NCI-H1436 treated with DMSO at 0.1 percent for 48 hours (cell line): ENCODE measurements at regions not wholly inside any gene's neighbourhood (a gene's known extent, or its start where the extent isn't known, plus 50 kb on each side); places are given as distances from the start of the nearest gene placed in this dataset.

Experiments used
- DNase-seq: peaks from one replicate; lab custom pipeline; 2025; lab: John Stamatoyannopoulos, UW

DNA sequence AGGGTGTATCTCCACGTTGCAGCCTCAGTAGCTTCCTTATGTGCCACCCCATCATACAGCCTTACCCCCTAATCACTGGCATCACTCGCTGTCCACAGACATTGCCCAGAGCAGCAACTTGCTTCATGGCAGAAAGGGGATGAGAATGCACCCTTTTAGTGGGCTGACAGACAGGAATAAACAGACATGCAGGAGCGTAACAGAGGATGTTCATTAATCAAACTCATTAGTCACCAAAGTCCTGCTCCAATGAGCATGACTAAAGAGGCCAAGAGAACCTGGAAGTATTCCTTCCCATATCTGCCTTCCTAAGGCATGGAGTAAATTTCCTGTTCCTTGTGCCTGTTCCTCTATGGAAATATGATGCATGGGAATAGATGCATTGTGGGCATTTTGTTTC, 197.0 kb downstream of the PHLDA1 start:
- no peak for DNase-seq

- DNase-seq: no peak
Measured at GRCh38 chr12:75833268-75833667, 198.3 kb downstream of the PHLDA1 start.

DNA sequence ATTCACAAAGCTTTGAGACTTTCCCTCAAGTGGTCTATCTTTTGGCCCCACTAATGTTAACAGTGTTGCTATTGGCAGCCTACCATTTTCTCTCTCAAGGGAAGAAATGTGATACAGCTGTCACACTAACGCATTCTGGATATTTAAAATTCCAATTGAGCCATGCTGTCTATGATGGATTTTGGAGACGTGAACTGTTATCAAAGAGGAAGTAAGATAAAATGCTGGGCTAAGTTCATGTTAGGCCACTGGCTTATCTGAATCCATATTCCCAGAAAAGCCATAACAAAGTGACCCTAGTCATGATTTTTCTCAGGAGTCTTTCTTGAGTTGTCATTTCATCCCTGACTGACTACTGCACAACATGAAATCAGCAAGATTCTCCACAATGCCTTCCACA, 200.2 kb downstream of the PHLDA1 start:
- DNase-seq: no peak

DNA sequence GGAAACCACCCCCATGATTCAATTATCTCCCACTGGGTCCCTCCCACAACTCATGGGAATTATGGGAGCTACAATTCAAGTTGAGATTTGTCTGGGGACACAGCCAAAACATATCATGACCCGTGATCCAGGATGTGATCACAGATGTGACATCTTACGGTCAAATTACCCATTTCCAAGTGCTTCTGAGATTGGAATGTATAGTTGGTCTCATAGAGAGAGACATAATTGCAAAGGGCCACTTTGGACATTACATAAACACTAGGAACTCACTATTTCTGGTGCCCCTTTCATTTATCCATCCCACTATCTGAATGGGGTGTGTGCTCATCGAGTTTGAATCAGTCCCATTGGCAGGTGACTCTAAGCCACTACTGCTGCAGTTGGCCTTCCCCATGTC, 204.5 kb downstream of the PHLDA1 start:
- no peak for DNase-seq

DNA sequence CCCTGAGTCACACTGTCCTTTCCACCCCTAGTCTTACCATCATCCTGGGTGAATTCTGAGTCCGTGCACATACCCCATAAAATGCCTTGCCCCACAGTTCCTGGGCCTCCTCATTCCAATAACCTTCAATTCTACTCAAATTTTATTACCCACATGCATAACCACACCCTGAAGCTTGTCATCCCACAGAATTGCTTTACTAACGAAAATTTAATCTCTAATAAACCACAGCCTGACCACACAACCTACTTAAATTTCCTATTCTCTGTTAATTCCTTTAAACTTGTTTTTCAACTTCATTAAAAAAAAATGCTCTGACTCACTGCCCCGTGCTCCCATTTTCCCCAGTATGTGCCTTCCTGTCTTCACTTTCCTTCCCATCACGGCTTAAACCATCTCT, 205.9 kb downstream of the PHLDA1 start:
- DNase-seq: no peak

- DNase-seq: no peak
Measured at GRCh38 chr12:75823475-75823874, 208.1 kb downstream of the PHLDA1 start.

GRCh38 chr12:75822416-75822815, 209.2 kb downstream of the PHLDA1 start:
- DNase-seq: no peak

DNA sequence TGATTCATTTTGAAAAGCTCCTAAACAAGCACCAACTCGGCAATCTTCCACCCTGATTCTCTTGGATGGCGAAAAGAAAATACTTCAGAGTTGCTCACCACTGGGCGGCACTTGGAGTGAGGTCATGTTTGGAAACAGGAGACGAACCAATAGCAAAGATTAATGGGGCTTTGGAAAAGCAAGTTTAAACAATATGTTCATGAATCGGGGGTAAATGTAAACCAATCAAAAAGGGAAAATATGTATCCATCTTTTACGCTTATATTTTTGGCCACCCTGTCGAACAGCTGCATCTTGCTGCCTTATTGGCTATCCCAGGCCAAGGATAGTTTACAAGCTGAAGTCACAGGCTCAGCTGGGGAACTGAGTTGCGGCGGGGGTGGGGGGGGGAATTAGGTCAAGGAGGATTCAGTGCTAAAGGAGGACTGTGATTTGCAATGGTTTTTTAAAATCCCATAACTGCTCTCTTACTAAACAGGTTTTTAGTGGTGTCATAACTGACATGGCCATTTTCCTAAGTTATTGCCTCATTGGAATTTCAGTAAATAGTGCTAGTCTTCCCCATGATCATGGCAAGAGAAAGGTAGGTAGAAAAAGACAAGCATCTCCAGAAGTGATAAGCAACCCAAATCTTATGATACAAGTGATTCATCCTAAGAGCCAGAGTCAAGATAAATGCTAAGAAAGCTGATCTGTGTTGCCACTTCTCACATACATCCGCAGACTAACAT, 210.6 kb downstream of the PHLDA1 start:
- no peak for DNase-seq

- no peak for DNase-seq
Measured at GRCh38 chr12:75820071-75820470, 211.5 kb downstream of the PHLDA1 start.

DNA sequence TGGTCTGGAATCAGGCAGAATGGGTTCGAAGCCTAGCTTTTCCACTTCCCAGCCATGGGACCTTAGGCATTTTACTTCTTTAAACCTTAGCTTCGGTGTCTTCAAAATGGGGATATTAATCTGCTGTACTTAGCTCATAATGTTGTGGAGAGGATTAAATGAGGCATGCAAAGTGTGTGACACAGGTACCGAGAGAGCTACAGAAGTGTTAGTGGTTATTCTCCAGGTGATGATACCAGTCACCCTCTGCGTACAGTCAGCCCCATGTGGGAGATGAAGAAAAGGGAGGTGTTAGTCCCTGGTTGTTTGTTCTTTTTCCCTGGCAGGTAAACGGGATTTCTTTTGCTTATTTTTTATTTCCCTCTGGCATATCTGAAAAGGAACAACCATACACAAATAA, 212.1 kb downstream of the PHLDA1 start:
- DNase-seq: no peak

DNA sequence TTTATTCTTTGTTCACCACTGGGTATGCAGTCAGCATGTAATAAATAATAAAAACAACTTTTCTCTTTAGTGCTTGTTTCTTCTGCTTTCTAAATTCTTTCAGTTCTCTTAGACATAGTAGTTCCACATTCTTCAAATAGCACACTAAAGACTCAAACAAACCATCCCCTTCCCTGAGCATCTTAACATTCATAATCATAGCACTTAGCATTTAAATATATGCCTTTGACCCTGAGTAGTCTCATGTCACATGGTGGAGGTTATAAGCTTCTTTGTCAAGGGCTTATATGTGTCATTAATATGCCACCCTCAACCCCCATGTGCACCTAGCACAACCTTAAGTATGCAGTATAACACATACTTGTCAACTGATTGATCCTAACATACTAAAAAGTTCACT, 212.7 kb downstream of the PHLDA1 start:
- DNase-seq: no peak

DNA sequence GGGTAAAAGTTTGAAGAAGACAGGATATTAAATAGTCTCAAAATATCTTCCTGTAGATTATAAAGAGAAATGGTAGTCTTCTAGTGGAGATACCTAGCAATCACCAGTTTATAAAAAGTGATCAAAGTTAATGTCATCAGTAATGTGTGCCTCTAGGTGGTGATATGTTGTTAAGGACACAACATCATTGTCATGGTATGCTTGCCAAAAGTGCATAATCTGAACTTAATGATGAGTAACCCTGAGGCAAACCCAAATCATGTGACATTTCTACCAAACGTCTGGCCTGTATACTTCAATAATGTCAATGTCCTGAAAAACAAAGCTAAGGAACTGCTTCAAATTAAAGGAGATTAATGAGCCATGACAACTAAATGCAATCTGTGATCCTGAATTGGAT, 214.7 kb downstream of the PHLDA1 start:
- DNase-seq: no peak

DNA sequence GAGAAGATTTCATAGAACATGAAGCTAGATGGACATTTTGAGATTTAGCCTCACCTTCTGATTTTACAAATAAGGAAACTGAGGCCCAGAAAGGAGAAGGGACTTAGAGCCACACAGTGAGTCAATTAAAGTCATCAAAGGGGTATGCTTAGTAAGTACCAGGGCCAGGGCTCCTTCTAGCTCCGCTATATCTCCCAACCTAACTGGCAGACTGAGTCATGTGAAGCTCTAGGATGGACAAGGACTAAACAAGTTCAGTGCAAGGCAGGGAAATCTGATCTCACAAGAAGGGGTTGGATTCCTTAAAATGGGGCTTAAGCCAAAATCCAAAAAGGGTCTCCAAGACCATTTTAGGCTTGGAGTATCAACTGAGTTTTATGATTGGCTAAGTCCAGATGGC, 215.8 kb downstream of the PHLDA1 start:
- DNase-seq: no peak

GRCh38 chr12:75814851-75815754, 216.5 kb downstream of the PHLDA1 start:
- no peak for DNase-seq

DNA sequence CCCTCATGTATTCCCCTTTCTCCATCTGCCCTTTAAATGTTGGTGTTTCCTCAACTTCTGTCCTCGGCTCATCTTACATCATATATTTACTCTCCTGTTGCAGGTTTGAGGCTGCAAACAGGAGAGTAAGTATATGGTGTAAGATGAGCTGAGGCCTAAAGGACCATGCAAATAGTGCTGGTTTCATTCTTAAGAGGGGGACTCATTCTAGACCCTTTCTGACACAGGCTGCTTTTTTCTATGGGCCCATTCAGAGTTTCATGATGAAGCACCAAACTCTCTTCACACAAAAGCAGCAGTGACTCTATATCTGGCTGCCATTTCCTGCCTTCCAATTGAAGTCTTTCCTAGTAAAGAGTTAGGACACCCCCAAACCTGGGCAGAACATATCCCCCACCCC, 218.5 kb downstream of the PHLDA1 start:
- DNase-seq: no peak

DNA sequence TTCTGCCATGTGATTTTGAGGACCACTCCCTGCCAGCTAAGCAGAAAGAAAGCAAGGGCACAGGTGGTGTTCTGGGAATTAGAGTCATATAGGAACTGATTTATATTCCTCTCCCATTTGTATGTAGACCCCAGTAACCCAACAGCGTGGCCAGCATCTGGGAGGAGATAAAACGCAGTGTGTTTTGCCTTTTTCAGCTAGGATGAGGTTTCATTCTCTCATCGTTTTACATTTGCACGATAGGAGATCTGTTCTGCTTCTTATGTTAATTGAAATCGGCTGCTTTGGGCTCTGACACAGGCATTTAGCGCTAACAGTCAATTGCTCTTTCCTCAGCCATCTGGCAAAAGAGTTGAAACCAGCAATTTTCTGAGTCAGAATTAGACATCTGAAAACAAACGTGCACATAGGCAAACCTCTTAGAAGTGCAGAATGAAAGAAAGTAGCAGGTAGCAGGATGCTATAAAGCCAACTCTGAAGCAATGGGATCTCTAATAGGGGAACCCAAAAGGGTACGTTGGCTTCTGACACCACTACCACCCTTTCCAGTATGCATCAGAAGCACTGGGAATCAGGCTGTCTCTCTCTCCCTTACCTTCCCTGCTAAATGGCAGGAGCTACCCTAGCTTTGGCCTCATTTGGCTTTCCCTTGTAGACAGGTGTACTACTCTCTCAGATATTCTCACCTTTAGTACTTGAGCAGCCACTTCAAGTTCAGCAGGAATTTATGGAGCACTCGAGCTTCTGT, 219.1 kb downstream of the PHLDA1 start:
- DNase-seq: no peak

DNA sequence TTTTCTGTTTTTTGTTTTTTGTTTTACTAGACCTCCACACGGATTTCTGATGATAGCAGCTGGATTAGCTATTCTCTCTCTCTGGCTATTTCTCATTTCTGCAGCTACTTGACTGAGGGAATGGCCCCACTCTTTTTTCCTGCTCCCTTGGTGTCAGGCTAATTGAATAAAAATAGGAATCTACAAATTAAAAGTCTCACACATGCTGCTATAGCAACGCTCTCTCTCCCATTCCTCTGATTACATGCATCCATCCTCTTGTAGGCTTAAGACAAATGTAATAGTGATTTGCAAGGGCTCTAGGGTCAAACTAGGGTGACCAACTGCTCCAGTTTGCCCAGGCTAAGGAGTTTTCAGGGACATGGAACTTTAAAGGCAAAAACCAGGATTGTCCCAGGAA, 221.8 kb downstream of the PHLDA1 start:
- no peak for DNase-seq

DNA sequence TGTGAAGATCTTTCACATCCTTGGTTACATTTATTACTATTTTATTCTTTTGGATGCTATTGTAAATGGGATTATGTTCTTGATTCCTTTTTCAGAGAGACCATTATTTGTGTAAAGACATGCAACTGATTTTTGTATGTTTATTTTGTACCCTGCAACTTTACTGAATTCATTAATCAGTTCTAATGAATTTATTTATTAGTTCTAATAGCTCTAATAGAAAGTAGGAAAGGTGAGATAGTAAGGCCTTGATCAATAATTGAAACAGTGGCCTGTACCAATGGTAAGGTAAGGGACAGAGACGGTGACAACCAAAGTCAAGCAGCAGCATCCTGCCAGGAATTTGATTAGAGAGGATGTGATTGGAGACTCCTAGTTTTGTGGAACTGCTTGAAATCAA, 224.1 kb downstream of the PHLDA1 start:
- DNase-seq: no peak

DNA sequence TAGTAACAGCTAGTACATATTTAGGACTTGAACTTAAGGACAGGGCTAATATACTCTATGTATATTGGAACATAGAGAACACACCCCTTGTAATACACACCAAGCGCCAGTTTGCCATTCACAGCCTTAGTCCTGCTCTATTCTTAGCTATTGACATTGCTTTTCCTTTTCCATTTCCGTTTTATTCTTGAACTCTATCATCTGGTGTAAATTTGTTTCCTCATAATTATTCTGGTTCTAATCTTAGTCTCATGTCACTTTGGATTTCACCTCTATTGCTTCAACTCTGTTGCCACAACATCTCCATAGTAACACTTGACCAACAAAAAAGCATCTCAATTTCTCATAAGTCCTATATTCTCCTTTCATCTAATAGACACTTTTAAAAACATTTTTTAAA, 225.7 kb downstream of the PHLDA1 start:
- DNase-seq: no peak

DNA sequence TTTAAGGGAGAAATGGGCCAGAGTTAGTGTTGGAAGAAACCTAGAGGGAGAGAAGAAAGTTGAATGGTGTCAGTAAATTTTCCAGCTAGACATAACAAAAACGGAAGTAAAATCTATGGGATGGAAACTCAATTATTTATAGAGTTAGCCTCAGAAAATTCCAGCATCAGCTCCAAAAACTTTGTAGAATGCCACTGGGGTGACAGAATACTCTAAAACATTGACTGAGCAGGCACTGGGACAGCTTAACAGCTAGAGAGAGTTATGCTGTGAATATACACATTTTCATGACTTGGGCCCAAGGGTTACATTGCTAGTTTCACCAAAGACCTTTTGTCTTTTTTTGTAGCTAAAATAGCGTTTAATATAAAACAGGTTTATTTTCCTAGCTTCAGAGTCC, 226.3 kb downstream of the PHLDA1 start:
- DNase-seq: no peak

DNA sequence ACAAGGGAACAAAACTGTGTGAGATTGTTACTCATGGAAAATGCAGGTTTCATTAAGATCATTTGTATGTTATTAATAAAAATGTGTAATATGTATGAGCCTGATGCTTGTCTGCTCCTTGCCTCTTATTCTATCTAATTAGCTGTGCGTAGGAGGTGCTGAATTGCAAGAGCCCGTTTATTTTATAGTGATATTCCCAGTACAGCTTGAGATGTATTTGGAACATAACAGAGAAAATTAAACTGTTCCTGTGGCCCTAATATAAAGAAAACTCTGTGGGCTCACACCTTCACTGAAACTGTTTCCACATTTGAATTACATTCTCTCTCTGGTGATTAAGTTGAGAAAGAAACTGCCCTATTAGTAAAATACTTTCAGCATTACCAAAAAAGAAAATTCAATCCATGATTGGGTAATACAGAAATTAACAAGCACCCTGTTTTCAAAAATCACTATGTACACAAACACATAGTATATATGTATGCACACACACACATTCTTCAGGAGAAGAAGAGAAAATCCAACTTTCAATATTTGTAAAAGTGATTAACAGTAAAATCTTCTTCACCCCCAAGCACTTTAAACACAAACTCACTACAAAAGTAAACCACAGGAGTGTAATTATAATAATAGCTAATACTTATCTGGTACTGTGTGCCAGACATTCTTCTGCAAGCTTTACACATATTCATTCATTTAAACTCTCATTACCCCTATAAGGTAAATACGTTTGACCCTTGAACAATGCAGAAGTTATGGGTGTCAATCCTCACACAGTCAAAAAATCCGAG, 233.2 kb downstream of the PHLDA1 start:
- DNase-seq: no peak

DNA sequence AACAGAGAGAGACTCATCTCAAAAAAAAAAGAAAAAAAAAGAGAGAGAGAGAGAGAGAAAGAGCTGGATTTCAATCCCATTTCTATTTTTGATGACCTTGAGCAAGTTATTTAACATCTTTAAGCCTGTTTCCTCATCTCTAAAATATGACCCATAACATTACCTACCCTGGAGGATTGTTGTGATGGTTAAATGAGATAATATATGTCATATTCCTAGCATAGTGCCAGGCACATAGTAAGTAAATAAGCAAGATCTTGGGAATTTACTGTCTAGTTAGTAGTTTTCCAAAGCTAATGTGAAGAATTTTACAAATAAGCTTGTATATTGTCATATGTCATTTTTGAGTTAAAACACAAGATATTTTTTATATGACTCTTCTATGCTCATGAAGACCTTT, 236.5 kb downstream of the PHLDA1 start:
- DNase-seq: no peak
